Large intestine (tissue), 3 donors: ENCODE measurements at regions not wholly inside any gene's neighbourhood (a gene's known extent, or its start where the extent isn't known, plus 50 kb on each side); places are given as distances from the start of the nearest gene placed in this dataset.

ENCODE experiments used
- DNase-seq, 2 donors: peaks; one replicate each; pipeline versions ENCODE4 v3.0.0 to v3.0.0-alpha.2; 2013
- H3K27ac ChIP-seq: one replicate; pipeline ENCODE4 v1.5.1; 2013; ENCODE audit warnings: low read length
- H3K27me3 ChIP-seq: 2 replicates; pipeline ENCODE4 v1.6.1; 2013; ENCODE audit warnings: low read length; ENCODE audit not compliant: control insufficient read depth, insufficient read depth
- H3K36me3 ChIP-seq: 2 replicates; pipeline ENCODE4 v1.6.1; 2013; ENCODE audit warnings: low read length; ENCODE audit not compliant: control insufficient read depth, insufficient read depth
- H3K4me1 ChIP-seq: one replicate; pipeline ENCODE4 v1.6.1; 2013; ENCODE audit warnings: low read length; ENCODE audit not compliant: control insufficient read depth, insufficient read depth
- H3K4me3 ChIP-seq: one replicate; pipeline ENCODE4 v1.5.1; 2013; ENCODE audit warnings: low read length
- H3K9me3 ChIP-seq: one replicate; pipeline ENCODE4 v1.6.1; 2013; ENCODE audit warnings: mild to moderate bottlenecking, low read depth, low read length, moderate library complexity; ENCODE audit not compliant: control insufficient read depth
- WGBS: methylation state at CpG from one replicate; pipeline ENCODE4 v1.1.5; 2013; ENCODE audit warnings: low lambda C conversion rate; ENCODE audit not compliant: insufficient coverage; 5-methylcytosine and 5-hydroxymethylcytosine counted together

GRCh38 chr9:86459599-86460155 is 105.5 kb upstream of the TUT7 start:
- 69% methylated on average over 3 of the region's 5 CpGs for WGBS
- no peaks in the 10 kb centered on the region for H3K27me3 ChIP-seq
- H3K9me3 ChIP-seq = no peaks in the 10 kb centered on the region
- no peak for DNase-seq
- no peaks in the 10 kb centered on the region for H3K36me3 ChIP-seq
- H3K27ac ChIP-seq = no peak overlapping the region
- no peaks in the 10 kb centered on the region for H3K4me1 ChIP-seq
- H3K4me3 ChIP-seq = no peak overlapping the region

DNA sequence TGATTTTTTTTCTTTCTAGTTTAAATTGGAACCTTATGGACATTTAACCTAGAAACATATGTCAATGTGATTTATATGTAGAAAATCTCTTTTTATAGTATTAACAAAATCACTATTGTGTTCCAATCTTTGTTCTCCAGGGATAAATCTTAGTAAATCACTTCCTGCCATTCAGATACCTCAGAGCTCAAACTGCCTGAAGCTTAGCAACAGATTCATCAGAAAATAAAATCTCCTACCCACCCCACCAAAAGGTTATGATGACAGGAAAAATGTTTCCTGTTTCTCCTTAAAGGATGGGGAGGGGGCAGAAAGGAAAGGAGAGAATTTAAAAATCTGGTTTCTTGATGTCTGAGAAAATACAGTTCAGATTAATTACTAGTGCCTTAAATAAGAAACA is 105.0 kb upstream of the TUT7 start:
- no peak overlapping the region for H3K4me3 ChIP-seq

DNA sequence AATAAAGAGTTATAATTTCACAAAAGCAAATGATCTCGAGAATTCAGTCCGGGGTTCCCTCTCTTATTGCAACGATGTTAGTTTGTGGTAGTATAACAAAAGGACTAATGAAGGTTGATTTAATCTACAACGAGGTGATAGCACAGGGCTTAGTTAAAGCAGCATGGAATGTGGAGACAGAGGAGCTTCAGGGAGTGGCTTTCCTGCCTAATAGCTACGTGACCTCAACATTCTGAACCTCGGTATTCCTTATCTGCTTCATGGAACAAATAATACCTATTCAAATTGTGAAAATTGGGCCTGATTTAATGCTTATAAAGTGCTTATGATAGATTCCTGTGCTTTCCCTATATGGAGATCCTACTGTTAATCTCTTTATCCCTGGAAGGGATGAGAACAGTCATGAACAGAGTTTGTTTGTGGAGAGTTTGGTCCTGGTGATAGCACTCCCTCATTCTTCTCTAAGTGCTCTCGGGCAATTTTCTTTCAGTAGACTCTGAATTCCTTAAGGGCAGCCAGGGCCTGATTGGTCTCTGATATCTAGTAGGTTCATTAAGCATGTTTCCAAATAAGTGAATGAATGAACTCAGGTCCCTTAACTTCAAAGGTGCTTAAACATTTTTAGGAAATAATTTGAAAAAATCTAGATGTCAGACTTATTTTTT is 104.1 kb upstream of the TUT7 start:
- 50% methylated on average over 1 of the region's 7 CpGs for WGBS
- H3K27me3 ChIP-seq = no peaks in the 10 kb centered on the region
- H3K4me3 ChIP-seq = no peak overlapping the region
- no peak for DNase-seq
- no peaks in the 10 kb centered on the region for H3K4me1 ChIP-seq
- H3K36me3 ChIP-seq = no peaks in the 10 kb centered on the region
- no peak overlapping the region for H3K27ac ChIP-seq
- no peaks in the 10 kb centered on the region for H3K9me3 ChIP-seq

More for the DNA sequence above, 105.0 kb upstream of the TUT7 start:
- Histone ChIP-seq H3K36me3 (no peaks in the 10 kb centered on the region), H3K9me3 (no peaks in the 10 kb centered on the region), H3K4me1 (no peaks in the 10 kb centered on the region), H3K27me3 (no peaks in the 10 kb centered on the region), H3K27ac (no peak overlapping the region)
- DNase-seq = no peak

- Histone ChIP-seq H3K4me1 (no peaks in the 10 kb centered on the region), H3K4me3 (no peak overlapping the region), H3K9me3 (no peaks in the 10 kb centered on the region), H3K36me3 (no peaks in the 10 kb centered on the region), H3K27ac (no peak overlapping the region), H3K27me3 (no peaks in the 10 kb centered on the region)
- DNase-seq = no peak
- 100% methylated on average over 1 of the region's 4 CpGs for WGBS
Measured at GRCh38 chr9:86456416-86456815, 102.2 kb upstream of the TUT7 start.

DNA sequence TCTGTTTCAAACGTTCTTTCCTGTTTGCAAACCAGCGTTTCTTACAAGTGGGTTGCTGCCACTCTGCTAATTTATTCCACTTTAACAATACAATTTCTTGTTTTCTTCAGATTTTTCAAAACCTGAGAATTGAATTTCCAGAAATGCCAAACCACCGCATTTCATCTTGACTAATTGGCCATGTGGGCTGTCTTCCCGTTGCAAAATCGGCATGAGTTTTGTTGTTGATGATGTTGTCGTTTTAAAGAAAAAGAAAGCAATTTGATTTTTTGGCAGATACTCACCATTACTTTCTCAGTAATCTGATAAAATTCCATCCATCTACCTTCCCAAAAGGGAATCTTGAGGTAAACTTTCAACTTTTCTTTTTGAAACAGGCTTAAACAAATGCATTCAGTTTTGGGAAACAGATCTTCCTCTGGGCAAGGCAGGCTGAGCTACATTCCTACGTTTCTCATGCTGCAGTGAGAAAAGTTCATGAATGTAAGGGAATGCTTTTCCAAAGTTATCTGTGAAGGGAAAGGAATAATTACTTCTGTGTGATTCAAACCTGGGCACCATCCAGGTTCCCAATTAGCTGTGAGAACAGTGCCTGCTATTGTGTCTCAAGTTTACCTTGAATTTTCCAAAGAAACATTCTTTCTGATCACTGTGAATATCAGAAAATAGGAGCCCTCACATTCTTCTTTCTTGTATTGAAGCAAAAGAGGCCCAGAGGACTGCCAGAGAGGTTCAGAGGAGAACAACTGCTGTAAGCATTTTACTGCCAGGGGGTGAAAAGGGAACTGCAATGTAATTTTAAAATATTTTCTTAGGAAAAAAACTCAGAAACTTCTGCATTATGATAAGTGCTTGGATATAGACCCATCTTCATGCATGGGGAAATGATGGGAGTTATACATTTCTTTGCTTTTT is 100.7 kb upstream of the TUT7 start:
- no peaks in the 10 kb centered on the region for H3K9me3 ChIP-seq
- no peak overlapping the region for H3K4me3 ChIP-seq
- no peaks in the 10 kb centered on the region for H3K4me1 ChIP-seq
- no peak for DNase-seq
- no peaks in the 10 kb centered on the region for H3K36me3 ChIP-seq
- H3K27me3 ChIP-seq = no peaks in the 10 kb centered on the region
- no CpG with 5 or more reads among the region's 7 CpGs for WGBS
- H3K27ac ChIP-seq = no peak overlapping the region

DNA sequence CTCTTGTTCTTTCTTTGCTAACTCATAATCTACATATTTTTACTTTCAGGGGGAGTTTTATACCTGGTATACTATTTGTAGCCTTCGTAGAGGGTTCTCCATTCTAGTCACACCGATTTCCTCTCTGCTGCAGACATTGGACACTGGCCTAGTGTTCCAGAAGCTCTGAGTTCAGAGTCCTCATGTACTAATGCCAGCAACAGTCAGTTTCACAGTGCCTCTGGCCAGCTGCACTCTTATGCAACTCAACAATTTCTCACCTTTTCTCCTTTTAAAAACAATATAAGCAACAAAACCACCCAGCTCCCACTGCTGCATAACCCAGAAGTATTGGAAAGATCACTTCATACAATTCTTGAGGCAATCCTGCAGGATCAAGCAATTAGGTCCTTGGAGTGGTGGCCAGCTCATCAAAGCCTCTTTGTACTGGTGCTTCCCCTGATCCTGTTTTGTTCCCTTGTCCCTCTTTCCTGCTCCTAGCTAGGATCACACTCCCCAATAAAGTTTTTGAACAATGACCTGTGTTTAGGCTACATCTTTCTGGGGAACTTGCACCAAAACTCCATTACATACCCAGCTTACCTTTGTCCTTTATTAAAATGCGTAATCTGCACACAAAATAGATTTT is 98.1 kb upstream of the TUT7 start:
- H3K9me3 ChIP-seq = no peaks in the 10 kb centered on the region
- no peak overlapping the region for H3K27ac ChIP-seq
- DNase-seq = peak in 1 of 2 donors; percentile 39
- H3K4me3 ChIP-seq = no peak overlapping the region
- 100% methylated on average over 1 of the region's 3 CpGs for WGBS
- H3K36me3 ChIP-seq = no peaks in the 10 kb centered on the region
- H3K4me1 ChIP-seq = no peaks in the 10 kb centered on the region
- H3K27me3 ChIP-seq = no peaks in the 10 kb centered on the region

DNA sequence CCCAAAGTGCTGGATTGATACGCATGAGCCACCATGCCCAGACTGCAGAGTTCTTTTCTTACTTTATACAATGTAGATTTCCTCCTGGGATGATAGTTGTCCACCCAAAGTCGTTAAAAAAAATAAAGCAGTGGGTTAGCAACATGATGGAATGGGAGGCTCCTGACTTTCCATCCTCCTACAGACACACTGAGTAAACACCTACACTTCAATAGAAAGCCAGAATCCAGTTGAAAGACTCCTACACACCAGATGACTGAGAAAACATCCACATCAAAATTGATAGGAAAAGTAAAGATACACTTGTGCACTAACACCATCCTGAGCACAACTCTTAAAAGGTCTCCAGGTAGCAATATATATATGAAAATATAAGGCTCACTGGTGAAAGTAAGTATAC is 95.0 kb upstream of the TUT7 start:
- WGBS = no CpG with 5 or more reads among the region's 2 CpGs
- DNase-seq = no peak
- Histone ChIP-seq H3K27ac (no peak overlapping the region), H3K9me3 (no peaks in the 10 kb centered on the region), H3K4me3 (no peak overlapping the region), H3K36me3 (no peaks in the 10 kb centered on the region), H3K4me1 (no peaks in the 10 kb centered on the region), H3K27me3 (no peaks in the 10 kb centered on the region)

- no peak overlapping the region for H3K27ac ChIP-seq
- H3K36me3 ChIP-seq = no peaks in the 10 kb centered on the region
- no peaks in the 10 kb centered on the region for H3K4me1 ChIP-seq
- no peaks in the 10 kb centered on the region for H3K9me3 ChIP-seq
- H3K4me3 ChIP-seq = no peak overlapping the region
- DNase-seq = no peak
- WGBS = 86% methylated on average over 1 of the region's 1 CpG
- peaks cover 3% of the 10 kb centered on the region for H3K27me3 ChIP-seq
Measured at GRCh38 chr9:86445671-86446070, 91.5 kb upstream of the TUT7 start.

DNA sequence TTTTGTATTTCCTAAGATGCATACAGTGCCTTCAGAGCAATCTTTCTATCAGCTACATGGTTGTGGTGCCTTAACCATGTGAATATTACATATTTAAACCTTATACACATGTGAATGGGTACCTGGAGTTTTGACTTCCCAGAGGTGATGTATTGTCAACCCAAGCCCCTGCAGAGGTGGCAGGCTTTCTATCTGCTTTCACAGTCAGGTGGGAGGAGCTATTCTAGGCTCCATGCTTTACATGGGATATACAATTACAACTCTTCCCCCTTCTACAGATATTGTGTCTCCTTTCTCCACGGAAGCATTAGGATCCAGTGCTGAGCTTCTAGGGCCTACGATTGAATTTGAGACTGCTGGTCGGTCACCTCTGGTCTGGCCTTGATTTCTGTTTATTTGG is 89.8 kb upstream of the TUT7 start:
- no peak for DNase-seq
- Histone ChIP-seq H3K9me3 (no peaks in the 10 kb centered on the region), H3K4me3 (no peak overlapping the region), H3K27me3 (peaks cover 3% of the 10 kb centered on the region), H3K4me1 (no peaks in the 10 kb centered on the region), H3K36me3 (no peaks in the 10 kb centered on the region), H3K27ac (no peak overlapping the region)
- no CpG with 5 or more reads among the region's 3 CpGs for WGBS

GRCh38 chr9:86434039-86434726 is 80.0 kb upstream of the TUT7 start:
- no peaks in the 10 kb centered on the region for H3K9me3 ChIP-seq
- H3K4me3 ChIP-seq = no peak overlapping the region
- H3K36me3 ChIP-seq = no peaks in the 10 kb centered on the region
- H3K4me1 ChIP-seq = no peaks in the 10 kb centered on the region
- peak; percentile 36 to 42 for DNase-seq
- H3K27me3 ChIP-seq = no peaks in the 10 kb centered on the region
- 53% methylated on average over 2 of the region's 9 CpGs for WGBS
- no peak overlapping the region for H3K27ac ChIP-seq
